Osteocyte (in vitro differentiated cells): ENCODE measurements at regions not wholly inside any gene's neighbourhood (a gene's known extent, or its start where the extent isn't known, plus 50 kb on each side); places are given as distances from the start of the nearest gene placed in this dataset.

Source experiments
- DNase-seq: peaks from one replicate; pipeline ENCODE4 v3.0.0; 2021; ENCODE audit warnings: mixed read lengths; ENCODE audit not compliant: unreplicated experiment; ENCODE audit errors: extremely low spot score
- H3K27ac Mint-ChIP-seq: one replicate; pipeline ENCODE4 v1.8.0; 2021; ENCODE audit warnings: mild to moderate bottlenecking, mixed read lengths; ENCODE audit not compliant: unreplicated experiment
- H3K27me3 Mint-ChIP-seq: one replicate; pipeline ENCODE4 v1.8.0; 2021; ENCODE audit warnings: mixed read lengths; ENCODE audit not compliant: unreplicated experiment
- H3K36me3 Mint-ChIP-seq: one replicate; pipeline ENCODE4 v1.8.0; 2021; ENCODE audit warnings: mixed read lengths; ENCODE audit not compliant: unreplicated experiment
- H3K4me1 Mint-ChIP-seq: one replicate; pipeline ENCODE4 v1.8.0; 2021; ENCODE audit warnings: mixed read lengths; ENCODE audit not compliant: unreplicated experiment
- H3K4me3 Mint-ChIP-seq: one replicate; pipeline ENCODE4 v1.8.0; 2021; ENCODE audit warnings: mild to moderate bottlenecking, moderate library complexity, mixed read lengths; ENCODE audit not compliant: unreplicated experiment
- H3K9me3 Mint-ChIP-seq: one replicate; pipeline ENCODE4 v1.8.0; 2021; ENCODE audit warnings: mixed read lengths; ENCODE audit not compliant: unreplicated experiment
- TF ChIP-seq, protein P1 (sequence below): fragments of 200-600 bp; sonication (generic); IDR thresholded peaks from 2 replicates; pipeline ENCODE4 v1.5.0; 2021; ENCODE audit warnings: antibody characterized with exemption, mild to moderate bottlenecking, moderate library complexity

DNA sequence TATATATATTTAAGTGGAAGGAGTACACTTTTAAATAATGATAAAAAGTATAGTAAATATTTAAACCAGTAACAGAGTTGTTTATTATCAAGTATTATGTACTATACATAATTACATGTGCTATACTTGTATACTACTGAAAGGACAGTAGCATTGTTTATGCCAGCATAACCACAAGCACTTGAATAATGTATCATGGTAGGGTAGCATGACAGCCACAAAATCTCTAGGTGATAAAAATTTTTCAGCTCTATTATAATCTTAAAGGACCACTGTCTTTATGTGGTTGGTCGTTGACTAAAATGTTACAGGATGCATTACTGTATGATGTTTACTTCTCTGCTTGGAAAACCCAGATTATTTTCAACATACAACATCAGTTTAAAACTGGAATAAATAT, 349.2 kb downstream of the CASP12 start:
- no peaks in the 10 kb centered on the region for H3K27me3 Mint-ChIP-seq
- no peak overlapping the region for H3K4me3 Mint-ChIP-seq
- no peaks in the 10 kb centered on the region for H3K9me3 Mint-ChIP-seq
- H3K4me1 Mint-ChIP-seq = no peaks in the 10 kb centered on the region
- TF ChIP-seq, protein P1, sequence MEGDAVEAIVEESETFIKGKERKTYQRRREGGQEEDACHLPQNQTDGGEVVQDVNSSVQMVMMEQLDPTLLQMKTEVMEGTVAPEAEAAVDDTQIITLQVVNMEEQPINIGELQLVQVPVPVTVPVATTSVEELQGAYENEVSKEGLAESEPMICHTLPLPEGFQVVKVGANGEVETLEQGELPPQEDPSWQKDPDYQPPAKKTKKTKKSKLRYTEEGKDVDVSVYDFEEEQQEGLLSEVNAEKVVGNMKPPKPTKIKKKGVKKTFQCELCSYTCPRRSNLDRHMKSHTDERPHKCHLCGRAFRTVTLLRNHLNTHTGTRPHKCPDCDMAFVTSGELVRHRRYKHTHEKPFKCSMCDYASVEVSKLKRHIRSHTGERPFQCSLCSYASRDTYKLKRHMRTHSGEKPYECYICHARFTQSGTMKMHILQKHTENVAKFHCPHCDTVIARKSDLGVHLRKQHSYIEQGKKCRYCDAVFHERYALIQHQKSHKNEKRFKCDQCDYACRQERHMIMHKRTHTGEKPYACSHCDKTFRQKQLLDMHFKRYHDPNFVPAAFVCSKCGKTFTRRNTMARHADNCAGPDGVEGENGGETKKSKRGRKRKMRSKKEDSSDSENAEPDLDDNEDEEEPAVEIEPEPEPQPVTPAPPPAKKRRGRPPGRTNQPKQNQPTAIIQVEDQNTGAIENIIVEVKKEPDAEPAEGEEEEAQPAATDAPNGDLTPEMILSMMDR = no peak
- no peaks in the 10 kb centered on the region for H3K36me3 Mint-ChIP-seq
- DNase-seq = no peak
- no peak overlapping the region for H3K27ac Mint-ChIP-seq

DNA sequence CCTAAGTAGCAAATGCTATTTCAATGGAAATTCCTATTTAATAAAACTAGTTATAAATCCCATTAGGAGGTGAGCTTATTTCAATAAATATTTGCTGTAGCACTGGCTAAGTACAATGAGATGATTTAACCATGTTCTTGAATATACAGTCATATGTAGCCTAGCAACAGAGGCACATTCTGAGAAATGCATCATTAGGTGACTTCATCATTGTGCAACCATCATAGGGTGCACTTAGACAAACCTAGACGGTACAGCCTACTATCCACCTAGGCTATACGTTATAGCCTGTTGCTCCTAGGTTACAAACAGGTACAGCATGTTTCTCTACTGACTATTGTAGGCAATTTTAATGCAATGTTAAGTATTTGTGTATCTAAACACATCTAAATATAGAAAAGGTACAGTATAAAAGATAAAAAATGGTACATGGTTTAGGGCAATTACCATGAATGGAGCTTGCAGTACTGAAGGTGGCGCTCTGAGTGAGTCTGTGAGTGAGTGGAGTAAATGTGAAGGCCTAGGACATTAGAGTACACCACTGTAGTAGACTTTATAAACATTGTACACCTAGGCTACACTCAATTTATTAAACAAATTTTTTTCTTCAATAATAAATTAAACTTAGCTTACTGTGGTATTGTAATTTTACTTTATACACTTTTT, 350.1 kb downstream of the CASP12 start:
- no peak for DNase-seq
- no peak overlapping the region for H3K4me3 Mint-ChIP-seq
- no peaks in the 10 kb centered on the region for H3K36me3 Mint-ChIP-seq
- H3K27me3 Mint-ChIP-seq = no peaks in the 10 kb centered on the region
- TF ChIP-seq, protein P1 = no peak
- no peaks in the 10 kb centered on the region for H3K4me1 Mint-ChIP-seq
- no peaks in the 10 kb centered on the region for H3K9me3 Mint-ChIP-seq
- H3K27ac Mint-ChIP-seq = no peak overlapping the region

DNA sequence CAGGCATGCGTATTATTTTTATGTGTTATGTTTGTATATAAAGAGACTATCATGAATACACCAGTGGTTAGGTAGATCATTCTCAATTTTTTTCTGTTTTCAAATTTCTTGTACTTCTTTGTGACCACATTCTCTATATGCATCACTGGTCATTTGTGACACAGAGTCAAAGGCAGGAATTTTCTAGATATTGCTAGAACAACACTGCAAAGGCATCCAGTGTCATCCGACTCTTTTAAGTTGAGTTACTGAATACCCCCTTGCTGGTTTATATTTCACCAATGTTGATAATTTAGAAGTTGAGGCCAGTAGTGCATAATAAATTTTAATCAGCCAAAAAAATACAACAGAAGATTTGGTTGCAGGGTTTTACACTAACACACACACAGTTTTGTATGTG, 351.8 kb downstream of the CASP12 start:
- H3K27me3 Mint-ChIP-seq = no peaks in the 10 kb centered on the region
- DNase-seq = no peak

DNA sequence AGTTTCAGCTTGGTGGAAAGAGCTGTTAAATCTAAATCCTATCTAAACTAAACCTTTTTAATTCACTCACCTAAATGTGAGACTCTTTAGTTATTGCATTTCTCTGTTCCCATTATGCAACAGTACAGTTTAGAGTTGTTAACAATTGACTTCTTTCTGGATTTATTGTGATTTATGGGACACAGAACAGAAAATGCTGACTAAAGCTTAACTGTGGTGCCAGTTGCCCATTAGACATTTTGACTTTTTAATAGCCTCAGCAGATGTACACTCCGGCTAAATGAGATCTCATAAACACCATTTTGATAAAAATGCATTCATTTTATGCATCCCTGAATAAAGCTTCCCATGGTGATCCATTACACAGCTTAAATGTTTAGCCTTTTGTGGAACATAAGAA, 356.6 kb downstream of the CASP12 start:
- no peaks in the 10 kb centered on the region for H3K27me3 Mint-ChIP-seq
- no peaks in the 10 kb centered on the region for H3K9me3 Mint-ChIP-seq
- H3K4me1 Mint-ChIP-seq = no peaks in the 10 kb centered on the region
- no peak overlapping the region for H3K4me3 Mint-ChIP-seq
- H3K36me3 Mint-ChIP-seq = no peaks in the 10 kb centered on the region
- TF ChIP-seq, protein P1 = no peak
- no peak for DNase-seq
- no peak overlapping the region for H3K27ac Mint-ChIP-seq

More for the DNA sequence above, 351.8 kb downstream of the CASP12 start:
- H3K36me3 Mint-ChIP-seq = no peaks in the 10 kb centered on the region
- no peaks in the 10 kb centered on the region for H3K4me1 Mint-ChIP-seq
- H3K9me3 Mint-ChIP-seq = no peaks in the 10 kb centered on the region
- no peak overlapping the region for H3K27ac Mint-ChIP-seq
- no peak overlapping the region for H3K4me3 Mint-ChIP-seq
- TF ChIP-seq, protein P1 = no peak

DNA sequence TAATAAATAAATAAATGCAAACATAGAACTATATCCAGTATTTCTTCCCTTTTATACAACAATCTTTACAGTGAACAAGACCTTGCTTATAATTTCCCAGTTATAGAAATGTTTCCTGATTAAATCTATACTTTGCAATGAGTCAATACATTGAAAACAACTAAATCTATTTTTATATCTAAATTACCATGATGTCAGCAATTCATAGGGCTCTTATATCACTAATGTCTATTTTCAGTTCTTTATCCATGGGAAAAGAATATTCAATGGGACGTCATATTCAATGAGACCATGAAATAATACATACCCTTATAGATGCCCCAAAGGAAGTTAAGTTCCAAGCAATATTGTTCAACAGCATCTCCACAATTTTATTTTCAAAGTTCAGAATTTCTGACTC, 359.9 kb downstream of the CASP12 start:
- no peaks in the 10 kb centered on the region for H3K36me3 Mint-ChIP-seq
- no peaks in the 10 kb centered on the region for H3K27me3 Mint-ChIP-seq
- no peak overlapping the region for H3K27ac Mint-ChIP-seq
- DNase-seq = no peak
- H3K4me1 Mint-ChIP-seq = peaks cover 2% of the 10 kb centered on the region
- TF ChIP-seq, protein P1 = no peak
- no peaks in the 10 kb centered on the region for H3K9me3 Mint-ChIP-seq
- H3K4me3 Mint-ChIP-seq = no peak overlapping the region
